Ectodermal cell (in vitro differentiated cells): ENCODE measurements at regions not wholly inside any gene's neighbourhood (a gene's known extent, or its start where the extent isn't known, plus 50 kb on each side); places are given as distances from the start of the nearest gene placed in this dataset.

Experiments used
- H3K27ac ChIP-seq: 2 replicates; pipeline ENCODE4 v1.7.0; 2013; ENCODE audit warnings: mild to moderate bottlenecking, low read depth, low read length; ENCODE audit not compliant: insufficient read depth, poor library complexity, severe bottlenecking
- H3K27me3 ChIP-seq: 2 replicates; pipeline ENCODE4 v1.7.0; 2013; ENCODE audit warnings: mild to moderate bottlenecking, low read length; ENCODE audit not compliant: insufficient read depth, control insufficient read depth, poor library complexity, severe bottlenecking
- H3K36me3 ChIP-seq: one replicate; pipeline ENCODE4 v1.7.0; 2013; ENCODE audit warnings: low read length; ENCODE audit not compliant: control insufficient read depth, insufficient read depth
- H3K4me1 ChIP-seq: one replicate; pipeline ENCODE4 v1.7.0; 2013; ENCODE audit warnings: low read length; ENCODE audit not compliant: control insufficient read depth, insufficient read depth
- H3K4me3 ChIP-seq: 2 replicates; pipeline ENCODE4 v1.7.0; 2013; ENCODE audit warnings: low read depth, low read length, control low read depth; ENCODE audit not compliant: insufficient read depth
- H3K9me3 ChIP-seq: 2 replicates; pipeline ENCODE4 v1.7.0; 2013; ENCODE audit warnings: mild to moderate bottlenecking, low read length, moderate library complexity; ENCODE audit not compliant: control insufficient read depth
- WGBS, 2 experiments: methylation state at CpG; one replicate each; pipeline ENCODE4 v1.1.7; 2013; ENCODE audit warnings: missing lambda C conversion rate in 2 of 2; 5-methylcytosine and 5-hydroxymethylcytosine counted together

- Histone ChIP-seq H3K4me1 (no peaks in the 10 kb centered on the region), H3K9me3 (no peaks in the 10 kb centered on the region), H3K27ac (no peak overlapping the region), H3K27me3 (no peaks in the 10 kb centered on the region), H3K36me3 (no peaks in the 10 kb centered on the region), H3K4me3 (no peak overlapping the region)
- 84 to 96% methylated on average over 3 of the region's 3 CpGs for WGBS, 2 experiments
Observed at GRCh38 chr1:224564454-224565084, 51.5 kb upstream of the CNIH3 start.

DNA sequence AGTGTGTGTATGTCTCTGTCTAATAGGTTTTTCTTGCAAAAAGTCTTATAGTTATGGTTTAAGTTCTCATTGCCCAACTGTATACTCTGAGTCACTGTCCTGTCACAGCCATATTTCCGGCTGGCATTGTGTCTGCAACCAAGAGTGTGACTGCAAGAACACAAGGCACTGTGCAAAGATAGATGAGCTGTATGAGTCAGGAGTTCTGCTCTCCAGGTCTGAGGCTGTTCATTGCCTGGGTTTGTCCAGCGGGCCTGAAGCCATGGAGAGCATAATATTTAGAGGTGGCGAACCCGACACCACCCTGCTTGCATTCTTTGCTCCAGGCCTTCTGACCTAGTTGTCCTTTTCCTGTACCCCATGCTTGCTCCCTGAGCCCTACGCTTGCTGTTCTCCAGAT, 50.9 kb upstream of the CNIH3 start:
- no peaks in the 10 kb centered on the region for H3K27me3 ChIP-seq
- H3K36me3 ChIP-seq: no peaks in the 10 kb centered on the region
- no peaks in the 10 kb centered on the region for H3K9me3 ChIP-seq
- WGBS, 2 experiments: 82 to 84% methylated on average over 5 of the region's 5 CpGs
- H3K27ac ChIP-seq: no peak overlapping the region
- no peaks in the 10 kb centered on the region for H3K4me1 ChIP-seq
- H3K4me3 ChIP-seq: no peak overlapping the region

DNA sequence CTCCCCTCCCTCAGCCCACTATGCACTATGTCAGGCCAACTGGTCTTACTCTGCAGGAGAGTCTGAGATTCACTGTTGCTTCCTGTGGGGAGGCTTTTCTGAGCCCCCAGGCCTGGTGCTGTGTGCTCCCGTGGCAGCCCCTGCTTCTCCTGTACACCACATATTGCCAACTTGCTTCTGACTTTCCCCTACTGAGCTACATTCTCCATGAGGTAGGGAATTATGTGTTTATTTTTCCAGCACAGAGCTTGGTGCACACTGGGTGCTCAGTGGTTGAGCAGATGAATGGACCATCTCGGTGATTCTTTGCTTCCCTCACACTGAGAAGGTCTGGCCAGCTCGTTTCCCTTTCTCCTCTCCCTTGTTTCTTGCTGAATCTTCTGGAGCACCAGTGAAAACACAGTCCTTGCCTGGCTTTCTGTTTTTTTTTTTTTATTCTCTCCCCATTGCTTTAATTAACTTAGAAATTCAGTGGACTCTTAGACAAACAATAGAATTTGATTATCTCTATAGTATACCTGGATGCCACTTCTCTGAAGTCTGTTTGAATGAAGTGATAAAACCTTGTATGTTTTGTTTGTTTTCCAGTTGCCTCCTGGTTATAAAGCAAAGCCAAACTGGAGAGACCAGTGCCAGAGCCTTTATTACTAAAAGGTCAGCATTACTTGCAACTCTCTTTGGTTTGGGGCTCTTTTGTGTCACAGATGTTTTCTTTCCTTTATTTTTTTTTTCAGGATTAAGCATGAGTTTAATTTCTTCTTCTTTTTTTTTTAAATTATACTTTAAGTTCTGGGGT, 50.3 kb upstream of the CNIH3 start:
- Histone ChIP-seq H3K36me3 (no peaks in the 10 kb centered on the region), H3K4me3 (no peak overlapping the region), H3K9me3 (no peaks in the 10 kb centered on the region), H3K27ac (no peak overlapping the region), H3K4me1 (no peaks in the 10 kb centered on the region), H3K27me3 (no peaks in the 10 kb centered on the region)
- 85 to 89% methylated on average over 3 of the region's 3 CpGs for WGBS, 2 experiments
